NCI-H2107 treated with DMSO at 0.1 percent for 48 hours (cell line): ENCODE measurements at regions not wholly inside any gene's neighbourhood (a gene's known extent, or its start where the extent isn't known, plus 50 kb on each side); places are given as distances from the start of the nearest gene placed in this dataset.

Experiments used
- DNase-seq: peaks from one replicate; lab custom pipeline; 2025; ENCODE audit not compliant: unreplicated experiment; lab: John Stamatoyannopoulos, UW

DNA sequence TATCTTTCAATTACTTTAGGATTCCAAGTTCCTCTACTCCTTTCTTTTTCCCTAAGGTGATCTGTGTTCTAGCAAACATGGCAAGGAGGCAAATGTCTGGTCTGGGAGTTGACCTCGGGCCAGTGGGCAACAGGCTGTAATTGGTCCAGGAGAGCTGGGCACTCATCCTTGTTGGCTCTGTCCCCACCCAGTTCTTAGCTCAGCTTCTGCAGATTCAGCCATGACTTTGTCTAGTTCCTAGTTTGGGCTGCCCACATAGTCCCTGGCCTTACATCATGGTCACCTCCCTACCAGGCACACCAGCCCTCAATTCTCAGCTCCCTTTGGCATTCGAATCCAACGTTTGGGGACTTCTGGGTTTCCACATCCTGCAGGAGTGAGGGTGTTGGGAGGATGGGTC is 92.1 kb upstream of the DAP start:
- DNase-seq: no peak

DNA sequence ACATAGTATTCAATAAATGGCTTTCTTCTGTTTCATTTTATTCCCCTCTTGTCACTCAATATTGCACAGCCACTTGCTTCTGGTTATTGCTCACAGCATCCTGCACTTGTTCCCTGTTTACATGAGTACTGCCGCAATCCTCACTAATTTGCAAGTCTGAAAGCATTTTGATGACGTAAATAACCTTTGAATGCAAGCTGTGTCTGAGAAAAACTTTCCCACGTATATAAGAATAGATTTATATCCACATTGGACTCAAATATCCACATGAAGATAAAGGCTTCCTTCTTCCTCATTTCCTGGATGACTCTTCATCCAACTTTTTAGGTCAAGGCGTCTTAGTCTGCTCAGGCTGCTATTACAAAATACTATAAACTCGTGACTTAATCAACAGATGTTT is 88.2 kb upstream of the DAP start:
- no peak for DNase-seq

- DNase-seq: no peak
Observed at GRCh38 chr5:10844016-10844415, 83.0 kb upstream of the DAP start.

DNA sequence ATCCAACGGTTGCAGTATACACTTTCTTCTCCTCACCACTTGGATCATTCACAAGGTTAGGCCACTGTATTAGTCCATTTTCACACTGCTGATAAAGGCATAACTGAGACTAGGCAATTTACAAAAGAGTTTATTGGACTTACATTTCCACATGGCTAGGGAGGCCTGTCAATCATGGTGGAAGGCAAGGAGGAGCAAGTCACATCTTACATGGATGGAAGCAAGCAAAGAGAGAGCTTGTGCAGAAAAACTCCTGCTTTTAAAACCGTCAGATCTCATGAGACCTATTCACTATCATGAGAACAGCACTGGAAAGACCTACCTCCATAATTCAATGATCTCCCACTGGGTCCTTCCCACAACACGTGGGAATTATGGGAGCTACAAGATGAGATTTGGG is 81.8 kb upstream of the DAP start:
- DNase-seq: no peak

DNA sequence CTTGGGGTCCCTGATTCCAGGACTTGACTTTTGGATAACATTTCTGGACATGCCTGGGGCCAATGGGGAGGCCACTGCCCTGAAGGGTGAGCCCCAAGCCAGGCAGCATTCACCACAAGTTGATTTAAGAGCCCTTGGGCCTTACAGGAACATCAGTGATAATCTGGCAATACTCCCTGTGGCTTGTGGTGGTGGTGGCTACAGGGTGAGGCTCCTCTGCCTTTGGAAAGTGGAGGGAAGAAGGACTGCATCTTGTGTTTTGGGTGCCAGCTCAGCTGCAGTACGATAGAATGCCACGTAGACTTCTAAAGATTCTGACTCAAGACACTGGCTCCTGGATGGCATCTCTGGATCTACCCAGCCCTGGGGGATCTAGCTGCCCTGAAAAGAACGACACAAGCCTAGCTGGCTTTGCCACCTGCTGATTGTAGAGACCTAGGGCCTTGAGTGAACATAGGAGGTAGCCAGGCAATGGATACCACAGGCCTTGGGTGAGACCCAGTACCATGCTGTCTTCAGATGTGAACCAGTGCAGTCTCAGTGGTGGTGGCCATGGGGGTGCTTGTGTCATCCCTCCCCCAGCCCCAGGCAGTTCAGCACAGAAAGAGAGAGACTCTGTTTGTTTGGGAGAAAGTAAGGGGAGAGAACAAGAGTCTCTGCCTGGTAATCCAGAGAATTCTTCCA is 79.0 kb upstream of the DAP start:
- DNase-seq: no peak

GRCh38 chr5:10839118-10839517 is 78.1 kb upstream of the DAP start:
- no peak for DNase-seq

DNA sequence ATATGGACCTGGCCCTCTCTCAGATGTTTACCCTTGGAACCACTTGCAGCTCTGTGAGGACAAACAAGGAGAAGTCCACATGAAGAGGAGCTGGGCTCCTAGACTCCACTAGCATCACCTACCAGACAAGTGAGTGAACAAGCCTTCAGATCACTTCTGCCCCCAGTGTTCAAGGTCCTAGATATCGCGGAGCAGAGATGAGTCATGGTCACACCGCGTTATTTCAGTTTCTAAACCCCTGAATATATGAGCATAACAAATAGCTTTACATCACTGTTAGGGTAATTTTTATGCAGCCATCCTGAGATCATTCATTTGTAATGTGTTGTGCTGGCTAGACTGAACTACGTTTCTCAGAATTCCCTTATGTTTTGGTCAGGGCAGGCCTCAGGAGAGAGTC is 77.0 kb upstream of the DAP start:
- no peak for DNase-seq

- DNase-seq: no peak
Observed at GRCh38 chr5:10836986-10837385, 76.0 kb upstream of the DAP start.

GRCh38 chr5:10834695-10835094 is 73.7 kb upstream of the DAP start:
- no peak for DNase-seq

- DNase-seq: no peak
Observed at GRCh38 chr5:10832987-10833386, 72.0 kb upstream of the DAP start.

DNA sequence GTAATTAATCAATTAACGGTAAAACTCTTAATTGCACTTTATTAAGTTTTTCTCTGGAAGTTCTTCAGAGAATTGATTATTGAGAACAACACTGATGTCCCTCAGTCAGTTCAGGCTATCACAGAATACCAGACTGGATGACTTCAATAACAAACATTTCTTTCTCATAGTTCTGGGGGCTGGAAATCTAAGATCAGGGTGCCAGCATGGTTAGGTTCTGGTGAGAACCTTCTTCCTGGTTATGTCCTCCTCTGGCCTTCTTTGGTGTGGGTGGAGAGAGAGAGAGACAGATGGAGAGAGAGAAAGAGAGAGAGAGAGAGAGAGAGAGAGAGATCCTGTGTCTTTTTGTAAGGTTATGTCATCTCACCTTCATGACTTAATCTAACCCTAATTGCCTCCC is 71.4 kb upstream of the DAP start:
- DNase-seq: no peak

DNA sequence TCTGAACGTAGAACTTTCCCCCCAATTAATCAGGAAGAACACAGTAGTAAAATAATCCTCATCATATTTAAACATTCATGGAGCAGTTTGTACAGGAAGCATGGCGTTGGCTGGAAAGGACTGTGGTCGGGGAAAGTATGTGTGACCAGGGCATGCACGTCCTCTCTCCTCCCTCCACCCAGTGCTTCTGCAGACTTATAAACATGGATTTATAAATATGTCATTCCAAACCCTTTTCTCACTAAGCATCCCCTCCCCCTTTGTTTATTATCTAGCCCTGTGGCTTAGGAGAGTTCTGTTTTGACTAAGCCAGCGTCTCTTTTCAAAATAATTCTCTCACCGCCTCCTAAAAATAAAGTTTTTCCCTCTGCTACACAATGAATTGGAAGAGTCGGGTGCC is 70.4 kb upstream of the DAP start:
- DNase-seq: no peak

GRCh38 chr5:10828241-10828640 is 67.2 kb upstream of the DAP start:
- DNase-seq: no peak

- no peak for DNase-seq
Observed at GRCh38 chr5:10827571-10827970, 66.5 kb upstream of the DAP start.

- no peak for DNase-seq
Observed at GRCh38 chr5:10826971-10827370, 65.9 kb upstream of the DAP start.

- DNase-seq: no peak
Observed at GRCh38 chr5:10825897-10826644, 65.0 kb upstream of the DAP start.

DNA sequence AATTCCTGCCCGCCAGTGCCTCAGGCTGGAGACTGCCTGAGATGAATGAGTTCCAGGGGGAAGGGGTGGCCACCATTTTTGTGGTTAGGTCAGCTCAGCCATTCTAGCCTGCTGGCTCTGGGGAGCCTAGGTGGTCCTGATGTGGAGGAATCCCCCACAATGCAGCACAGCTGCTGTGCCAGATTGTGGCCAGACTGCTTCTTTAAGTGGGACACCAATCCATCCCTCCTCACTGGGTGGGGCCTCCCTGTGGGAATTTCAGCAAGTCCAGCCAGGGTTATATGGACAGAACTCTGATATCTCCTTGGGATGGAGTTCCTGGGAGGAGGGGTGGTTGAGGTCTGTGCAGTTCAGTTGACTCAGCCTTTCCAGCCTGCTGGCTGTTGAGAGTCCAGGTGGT is 51.2 kb upstream of the DAP start:
- DNase-seq: no peak
